Amniotic epithelial cell (primary cell): ENCODE measurements at regions not wholly inside any gene's neighbourhood (a gene's known extent, or its start where the extent isn't known, plus 50 kb on each side); places are given as distances from the start of the nearest gene placed in this dataset.

Experiments used
- DNase-seq: peaks from one replicate; pipeline ENCODE4 v3.0.0-alpha.2; 2010; ENCODE audit warnings: low read depth

GRCh38 chr4:114537352-114537751 lies 61.3 kb upstream of the UGT8 start:
- no peak for DNase-seq

- no peak for DNase-seq
Observed at GRCh38 chr4:114538012-114538617, 60.5 kb upstream of the UGT8 start.

GRCh38 chr4:114539985-114540384 lies 58.6 kb upstream of the UGT8 start:
- no peak for DNase-seq

GRCh38 chr4:114547340-114548134 lies 51.1 kb upstream of the UGT8 start:
- DNase-seq: no peak
